ENCODE measurements at regions not wholly inside any gene's neighbourhood (a gene's known extent, or its start where the extent isn't known, plus 50 kb on each side); places are given as distances from the start of the nearest gene placed in this dataset.

- H3K18ac ChIP-seq (ENCODE audit: extremely low read depth, low read length) = no peak overlapping the region
- ChIA-PET CTCF (ENCODE audit: partially characterized antibody) (interaction anchor here (0.6 to 1.2 kb wide), 2 partner anchors 39 to 49 kb away, joined by 3 read pairs; no protein-coding TSS in a partner anchor), POLR2A (ENCODE audit: partially characterized antibody) (interaction anchor here (0.7 kb wide), 1 partner anchor 26 kb away, joined by 3 read pairs; no protein-coding TSS in a partner anchor)
- H2AK5ac ChIP-seq (ENCODE audit: low read depth, low read length) = no peak overlapping the region
- no peaks in the 10 kb centered on the region for H3K79me2 ChIP-seq (ENCODE audit: control insufficient read depth in 1 of 2, insufficient read depth in 2 of 2, low read length in 2 of 2)
- no peaks in the 10 kb centered on the region for H3K79me1 ChIP-seq (ENCODE audit: low read depth, low read length)
- no peak overlapping the region for H3K56ac ChIP-seq (replicated peaks; ENCODE audit: insufficient read length, low read depth, low read length)
- H4K5ac ChIP-seq (ENCODE audit: insufficient read length, low read depth, low read length) = no peak overlapping the region
- H4K91ac ChIP-seq (replicated peaks; ENCODE audit: insufficient read length, low read length) = no peak overlapping the region
- H3K23ac ChIP-seq (ENCODE audit: insufficient read length) = no peak overlapping the region
- no peak overlapping the region for H2BK5ac ChIP-seq (ENCODE audit: low read depth, low read length)
- no peak overlapping the region for H2BK20ac ChIP-seq (ENCODE audit: low read length)
- no peak for TF ChIP-seq HDAC2 (IDR thresholded peaks at IDR 0.05; ENCODE audit: borderline replicate concordance in 1 of 2, low read depth in 2 of 2, low read length in 2 of 2)
- no peak overlapping the region for H3K4ac ChIP-seq (replicated peaks; ENCODE audit: insufficient read length, low read depth, low read length)
- no peak overlapping the region for H3K4me2 ChIP-seq (ENCODE audit: insufficient read depth in 1 of 2, low read depth in 2 of 2, low read length in 2 of 2)
- H3K9me3 ChIP-seq (ENCODE audit: insufficient read depth in 2 of 2, low read depth in 1 of 2, low read length in 1 of 2) = no peaks in the 10 kb centered on the region
- no peak overlapping the region for H2BK12ac ChIP-seq (ENCODE audit: low read depth, low read length)
- H4K20me1 ChIP-seq (replicated peaks in 1 of 2; ENCODE audit: control insufficient read depth in 1 of 2, insufficient read depth in 2 of 2, low read length in 2 of 2) = no peaks in the 10 kb centered on the region
- H3K4me1 ChIP-seq (replicated peaks in 1 of 4; ENCODE audit: control insufficient read depth in 3 of 4, insufficient read depth in 4 of 4, low read length in 3 of 4) = peaks cover 0 to 9% (median 3%) of the 10 kb centered on the region in 4 experiments; a peak in 2 of 7 replicates
- no peak overlapping the region for H3K14ac ChIP-seq (ENCODE audit: insufficient read length)
- FAIRE-seq (no peak), DNase-seq (ENCODE audit: low read depth in 1 of 2, low spot score in 2 of 2) (no peak)
- no peaks in the 10 kb centered on the region for H3K27me3 ChIP-seq (replicated peaks in 1 of 4; ENCODE audit: control insufficient read depth in 3 of 4, extremely low read depth in 1 of 4, insufficient read depth in 3 of 4, low read length in 3 of 4)
- WGBS, 2 experiments (ENCODE audit: extremely low coverage in 1 of 2, insufficient coverage in 1 of 2, insufficient read length in 1 of 2, insufficient replicate concordance in 2 of 2, low coverage in 1 of 2, low lambda C conversion rate in 2 of 2, missing lambda C conversion rate in 1 of 2) = 76% methylated on average over 3 of the region's 3 CpGs; no CpG with 5 or more reads in 1 of the 2 experiments
- H3K23me2 ChIP-seq (ENCODE audit: low read depth, low read length) = no peaks in the 10 kb centered on the region
- H2AFZ ChIP-seq (ENCODE audit: low read length) = no peak overlapping the region
- no peak overlapping the region for H2BK15ac ChIP-seq (ENCODE audit: low read length)
- H3K36me3 ChIP-seq (ENCODE audit: control insufficient read depth in 2 of 4, insufficient read depth in 4 of 4, low read length in 3 of 4) = no peaks in the 10 kb centered on the region
- no peak overlapping the region for H3K27ac ChIP-seq (ENCODE audit: low read depth, low read length)
- no peak overlapping the region for H4K8ac ChIP-seq (ENCODE audit: extremely low read depth, insufficient read depth, low read length)
- H2BK120ac ChIP-seq (replicated peaks; ENCODE audit: low read depth, low read length) = no peak overlapping the region
- H3K9ac ChIP-seq (replicated peaks in 1 of 4; ENCODE audit: extremely low read depth in 1 of 4, low read depth in 3 of 4, low read length in 3 of 4) = no peak overlapping the region
- H3K4me3 ChIP-seq (ENCODE audit: extremely low read depth in 1 of 4, insufficient read depth in 2 of 4, low read depth in 3 of 4, low read length in 4 of 4) = no peak overlapping the region
These were observed 203.4 kb upstream of the NMUR2 start for GRCh38 chr5:152608458-152608857.
